ENCODE measurements at regions not wholly inside any gene's neighbourhood (a gene's known extent, or its start where the extent isn't known, plus 50 kb on each side); places are given as distances from the start of the nearest gene placed in this dataset.
"Not testable (repeated sequence)": the region's sequence is repeated elsewhere in the genome, so short reads cannot be mapped to it uniquely, and the experiment has no call there.

GRCh38 chr4:119971431-119972084 is 95.1 kb downstream of the MAD2L1 start:
- H3K27ac ChIP-seq (ENCODE audit: low read depth, low read length), result no peak overlapping the region
- no peaks in the 10 kb centered on the region for H3K36me3 ChIP-seq (ENCODE audit: insufficient read depth, low read length)
- H3K4me1 ChIP-seq (ENCODE audit: insufficient read depth, low read length), result peaks cover 14% of the 10 kb centered on the region
- no peaks in the 10 kb centered on the region for H3K9me3 ChIP-seq (ENCODE audit: low read length)
- H3K4me3 ChIP-seq (ENCODE audit: low read depth in 1 of 2, low read length in 2 of 2), result no peak overlapping the region
- no peak overlapping the region for H3K9ac ChIP-seq (ENCODE audit: low read length)
- no peaks in the 10 kb centered on the region for H3K27me3 ChIP-seq (ENCODE audit: control insufficient read depth in 1 of 2, insufficient read depth in 2 of 2, low read length in 2 of 2)

GRCh38 chr4:119962631-119963030 is 104.0 kb downstream of the MAD2L1 start:
- Histone ChIP-seq H3K36me3 (ENCODE audit: insufficient read depth, low read length) (no peaks in the 10 kb centered on the region), H3K27me3 (ENCODE audit: control insufficient read depth in 1 of 2, insufficient read depth in 2 of 2, low read length in 2 of 2) (no peaks in the 10 kb centered on the region), H3K4me1 (ENCODE audit: insufficient read depth, low read length) (no peaks in the 10 kb centered on the region), H3K9ac (ENCODE audit: low read length) (no peak overlapping the region), H3K9me3 (ENCODE audit: low read length) (no peaks in the 10 kb centered on the region), H3K27ac (ENCODE audit: low read depth, low read length) (no peak overlapping the region), H3K4me3 (ENCODE audit: low read depth in 1 of 2, low read length in 2 of 2) (no peak overlapping the region)

- H3K36me3 ChIP-seq (ENCODE audit: insufficient read depth, low read length), result no peaks in the 10 kb centered on the region
- no peaks in the 10 kb centered on the region for H3K27me3 ChIP-seq (ENCODE audit: control insufficient read depth in 1 of 2, insufficient read depth in 2 of 2, low read length in 2 of 2)
- no peak overlapping the region for H3K4me3 ChIP-seq (ENCODE audit: low read depth in 1 of 2, low read length in 2 of 2)
- H3K9me3 ChIP-seq (ENCODE audit: low read length), result no peaks in the 10 kb centered on the region
- H3K4me1 ChIP-seq (ENCODE audit: insufficient read depth, low read length), result no peaks in the 10 kb centered on the region
- H3K9ac ChIP-seq (ENCODE audit: low read length), result no peak overlapping the region
- H3K27ac ChIP-seq (ENCODE audit: low read depth, low read length), result no peak overlapping the region
Observed at GRCh38 chr4:119958983-119959382, 107.7 kb downstream of the MAD2L1 start.

- no peaks in the 10 kb centered on the region for H3K36me3 ChIP-seq (ENCODE audit: insufficient read depth, low read length)
- H3K27me3 ChIP-seq (ENCODE audit: control insufficient read depth in 1 of 2, insufficient read depth in 2 of 2, low read length in 2 of 2), result no peaks in the 10 kb centered on the region
- H3K9me3 ChIP-seq (ENCODE audit: low read length), result no peaks in the 10 kb centered on the region
- no peaks in the 10 kb centered on the region for H3K4me1 ChIP-seq (ENCODE audit: insufficient read depth, low read length)
- H3K9ac ChIP-seq (ENCODE audit: low read length), result no peak overlapping the region
- no peak overlapping the region for H3K4me3 ChIP-seq (ENCODE audit: low read depth in 1 of 2, low read length in 2 of 2)
- H3K27ac ChIP-seq (ENCODE audit: low read depth, low read length), result no peak overlapping the region
Observed at GRCh38 chr4:119955256-119955655, 111.4 kb downstream of the MAD2L1 start.

- not testable (repeated sequence) for H3K36me3 ChIP-seq (ENCODE audit: insufficient read depth, low read length); H3K4me3 ChIP-seq (ENCODE audit: low read depth in 1 of 2, low read length in 2 of 2); H3K27me3 ChIP-seq (ENCODE audit: control insufficient read depth in 1 of 2, insufficient read depth in 2 of 2, low read length in 2 of 2); H3K9me3 ChIP-seq (ENCODE audit: low read length); H3K9ac ChIP-seq (ENCODE audit: low read length); H3K4me1 ChIP-seq (ENCODE audit: insufficient read depth, low read length); H3K27ac ChIP-seq (ENCODE audit: low read depth, low read length)
Observed at GRCh38 chr4:119954487-119954886, 112.2 kb downstream of the MAD2L1 start.

- Histone ChIP-seq H3K36me3 (ENCODE audit: insufficient read depth, low read length) (no peaks in the 10 kb centered on the region), H3K27ac (ENCODE audit: low read depth, low read length) (no peak overlapping the region), H3K27me3 (ENCODE audit: control insufficient read depth in 1 of 2, insufficient read depth in 2 of 2, low read length in 2 of 2) (no peaks in the 10 kb centered on the region), H3K9ac (ENCODE audit: low read length) (no peak overlapping the region), H3K4me3 (ENCODE audit: low read depth in 1 of 2, low read length in 2 of 2) (no peak overlapping the region), H3K9me3 (ENCODE audit: low read length) (no peaks in the 10 kb centered on the region), H3K4me1 (ENCODE audit: insufficient read depth, low read length) (no peaks in the 10 kb centered on the region)
Observed at GRCh38 chr4:119946359-119946758, 120.3 kb downstream of the MAD2L1 start.

- no peak overlapping the region for H3K9ac ChIP-seq (ENCODE audit: low read length)
- H3K27me3 ChIP-seq (ENCODE audit: control insufficient read depth in 1 of 2, insufficient read depth in 2 of 2, low read length in 2 of 2), result no peaks in the 10 kb centered on the region
- H3K9me3 ChIP-seq (ENCODE audit: low read length), result no peaks in the 10 kb centered on the region
- peaks cover 6% of the 10 kb centered on the region for H3K4me1 ChIP-seq (ENCODE audit: insufficient read depth, low read length)
- H3K27ac ChIP-seq (ENCODE audit: low read depth, low read length), result no peak overlapping the region
- no peak overlapping the region for H3K4me3 ChIP-seq (ENCODE audit: low read depth in 1 of 2, low read length in 2 of 2)
- H3K36me3 ChIP-seq (ENCODE audit: insufficient read depth, low read length), result no peaks in the 10 kb centered on the region
Observed at GRCh38 chr4:119942806-119943205, 123.8 kb downstream of the MAD2L1 start.

- H3K27me3 ChIP-seq (ENCODE audit: control insufficient read depth in 1 of 2, insufficient read depth in 2 of 2, low read length in 2 of 2), result no peaks in the 10 kb centered on the region
- no peak overlapping the region for H3K27ac ChIP-seq (ENCODE audit: low read depth, low read length)
- no peaks in the 10 kb centered on the region for H3K36me3 ChIP-seq (ENCODE audit: insufficient read depth, low read length)
- no peaks in the 10 kb centered on the region for H3K9me3 ChIP-seq (ENCODE audit: low read length)
- H3K4me3 ChIP-seq (ENCODE audit: low read depth in 1 of 2, low read length in 2 of 2), result no peak overlapping the region
- peaks cover 6% of the 10 kb centered on the region for H3K4me1 ChIP-seq (ENCODE audit: insufficient read depth, low read length)
- H3K9ac ChIP-seq (ENCODE audit: low read length), result no peak overlapping the region
Observed at GRCh38 chr4:119940557-119940956, 126.1 kb downstream of the MAD2L1 start.

GRCh38 chr4:119939071-119939995 is 127.3 kb downstream of the MAD2L1 start:
- Histone ChIP-seq H3K27me3 (ENCODE audit: control insufficient read depth in 1 of 2, insufficient read depth in 2 of 2, low read length in 2 of 2) (no peaks in the 10 kb centered on the region), H3K36me3 (ENCODE audit: insufficient read depth, low read length) (no peaks in the 10 kb centered on the region), H3K9me3 (ENCODE audit: low read length) (no peaks in the 10 kb centered on the region), H3K27ac (ENCODE audit: low read depth, low read length) (no peak overlapping the region), H3K4me1 (ENCODE audit: insufficient read depth, low read length) (peaks cover 6% of the 10 kb centered on the region), H3K4me3 (ENCODE audit: low read depth in 1 of 2, low read length in 2 of 2) (no peak overlapping the region), H3K9ac (ENCODE audit: low read length) (no peak overlapping the region)

GRCh38 chr4:119937746-119938145 is 128.9 kb downstream of the MAD2L1 start:
- Histone ChIP-seq H3K9ac (ENCODE audit: low read length) (no peak overlapping the region), H3K36me3 (ENCODE audit: insufficient read depth, low read length) (no peaks in the 10 kb centered on the region), H3K27me3 (ENCODE audit: control insufficient read depth in 1 of 2, insufficient read depth in 2 of 2, low read length in 2 of 2) (no peaks in the 10 kb centered on the region), H3K4me3 (ENCODE audit: low read depth in 1 of 2, low read length in 2 of 2) (no peak overlapping the region), H3K27ac (ENCODE audit: low read depth, low read length) (no peak overlapping the region), H3K9me3 (ENCODE audit: low read length) (no peaks in the 10 kb centered on the region), H3K4me1 (ENCODE audit: insufficient read depth, low read length) (peaks cover 6% of the 10 kb centered on the region)

GRCh38 chr4:119933606-119934005 is 133.0 kb downstream of the MAD2L1 start:
- Histone ChIP-seq H3K9ac (ENCODE audit: low read length) (no peak overlapping the region), H3K4me3 (ENCODE audit: low read depth in 1 of 2, low read length in 2 of 2) (no peak overlapping the region), H3K9me3 (ENCODE audit: low read length) (no peaks in the 10 kb centered on the region), H3K27ac (ENCODE audit: low read depth, low read length) (no peak overlapping the region), H3K27me3 (ENCODE audit: control insufficient read depth in 1 of 2, insufficient read depth in 2 of 2, low read length in 2 of 2) (no peaks in the 10 kb centered on the region), H3K4me1 (ENCODE audit: insufficient read depth, low read length) (no peaks in the 10 kb centered on the region), H3K36me3 (ENCODE audit: insufficient read depth, low read length) (no peaks in the 10 kb centered on the region)

Measured in muscle layer of colon (tissue), 2 donors.